Calu3 (cell line): ENCODE measurements at regions not wholly inside any gene's neighbourhood (a gene's known extent, or its start where the extent isn't known, plus 50 kb on each side); places are given as distances from the start of the nearest gene placed in this dataset.

ENCODE experiments used
- BruUV-seq: library from RNA; stranded (reverse); fragments of 400-500 nt; replicated peaks from 2 replicates; lab custom pipeline; 2021; lab: Mats Ljungman, UMichigan
- CTCF ChIA-PET: fragments of 300-600 bp; sonication (Branson Sonifier 250); formaldehyde crosslinking; loops from one replicate; lab custom pipeline; 2022; ENCODE audit warnings: antibody characterized with exemption; lab: Charles Lee
- DNase-seq: peaks from one replicate; pipeline ENCODE4 v3.0.0; 2022
- H3K27ac Mint-ChIP-seq: one replicate; pipeline ENCODE4 v1.8.0; 2022; ENCODE audit warnings: mixed read lengths; ENCODE audit not compliant: unreplicated experiment
- H3K27me3 Mint-ChIP-seq: one replicate; pipeline ENCODE4 v1.8.0; 2022; ENCODE audit warnings: mixed read lengths; ENCODE audit not compliant: unreplicated experiment
- H3K36me3 Mint-ChIP-seq: one replicate; pipeline ENCODE4 v1.8.0; 2022; ENCODE audit warnings: mild to moderate bottlenecking, moderate library complexity, mixed read lengths; ENCODE audit not compliant: insufficient read depth, unreplicated experiment
- H3K4me1 Mint-ChIP-seq: one replicate; pipeline ENCODE4 v1.8.0; 2022; ENCODE audit warnings: mild to moderate bottlenecking, low read depth, mixed read lengths; ENCODE audit not compliant: unreplicated experiment
- H3K4me3 Mint-ChIP-seq: one replicate; pipeline ENCODE4 v1.8.0; 2022; ENCODE audit warnings: mild to moderate bottlenecking, low read depth, moderate library complexity, mixed read lengths; ENCODE audit not compliant: unreplicated experiment
- H3K9me3 Mint-ChIP-seq: one replicate; pipeline ENCODE4 v1.8.0; 2022; ENCODE audit warnings: low read depth, mixed read lengths; ENCODE audit not compliant: unreplicated experiment
- intact Hi-C: fragments of 100-400 bp; cut with micrococcal nuclease; formaldehyde crosslinking; loops from one replicate; pipeline ENCODE4 v1.10.0; 2022; ENCODE audit not compliant: unreplicated experiment
- TF ChIP-seq, protein P1 (sequence below): fragments of 200-600 bp; IDR thresholded peaks from one replicate; pipeline ENCODE4 v1.8.0; 2022; ENCODE audit warnings: antibody characterized with exemption; ENCODE audit not compliant: unreplicated experiment

DNA sequence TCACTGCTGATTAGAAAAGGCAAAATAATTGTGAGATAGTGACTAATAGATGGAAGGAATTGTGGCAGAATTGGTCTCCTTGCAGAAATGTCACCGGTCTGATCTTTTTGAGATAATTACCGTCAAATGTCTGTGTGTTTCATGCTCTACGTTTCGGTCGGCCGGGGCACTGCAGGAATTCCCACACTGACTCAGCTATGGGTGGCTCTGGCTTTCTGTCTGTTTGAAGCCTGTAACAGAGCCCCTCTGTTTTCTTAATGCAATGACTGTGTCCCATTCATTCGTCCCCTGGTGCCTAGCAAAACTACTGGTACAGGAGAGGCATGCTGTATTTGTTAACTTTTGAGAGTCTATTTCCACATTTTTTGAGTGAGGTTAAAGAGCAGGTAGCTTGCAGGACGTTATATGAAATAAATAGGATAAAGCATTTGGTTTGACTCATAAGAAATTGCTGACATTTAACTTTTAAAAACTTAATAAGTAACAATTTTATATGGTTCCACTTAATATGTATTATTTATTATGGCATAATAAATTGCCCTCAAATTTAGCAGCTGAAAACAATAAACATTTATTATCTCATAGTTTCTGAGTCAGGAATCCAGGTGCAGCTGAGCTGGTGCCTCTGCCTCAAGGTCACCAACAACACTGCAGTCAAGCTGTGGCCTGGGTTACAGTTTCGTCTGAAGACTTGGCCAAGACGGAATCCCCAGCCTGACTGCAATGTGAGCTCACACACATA, 53.3 kb upstream of the CTBP2 start:
- DNase-seq, result no peak
- no TSS peak for BruUV-seq
- intact Hi-C loops, result no loop called here
- H3K27ac Mint-ChIP-seq, result no peak overlapping the region
- TF ChIP-seq, protein P1, sequence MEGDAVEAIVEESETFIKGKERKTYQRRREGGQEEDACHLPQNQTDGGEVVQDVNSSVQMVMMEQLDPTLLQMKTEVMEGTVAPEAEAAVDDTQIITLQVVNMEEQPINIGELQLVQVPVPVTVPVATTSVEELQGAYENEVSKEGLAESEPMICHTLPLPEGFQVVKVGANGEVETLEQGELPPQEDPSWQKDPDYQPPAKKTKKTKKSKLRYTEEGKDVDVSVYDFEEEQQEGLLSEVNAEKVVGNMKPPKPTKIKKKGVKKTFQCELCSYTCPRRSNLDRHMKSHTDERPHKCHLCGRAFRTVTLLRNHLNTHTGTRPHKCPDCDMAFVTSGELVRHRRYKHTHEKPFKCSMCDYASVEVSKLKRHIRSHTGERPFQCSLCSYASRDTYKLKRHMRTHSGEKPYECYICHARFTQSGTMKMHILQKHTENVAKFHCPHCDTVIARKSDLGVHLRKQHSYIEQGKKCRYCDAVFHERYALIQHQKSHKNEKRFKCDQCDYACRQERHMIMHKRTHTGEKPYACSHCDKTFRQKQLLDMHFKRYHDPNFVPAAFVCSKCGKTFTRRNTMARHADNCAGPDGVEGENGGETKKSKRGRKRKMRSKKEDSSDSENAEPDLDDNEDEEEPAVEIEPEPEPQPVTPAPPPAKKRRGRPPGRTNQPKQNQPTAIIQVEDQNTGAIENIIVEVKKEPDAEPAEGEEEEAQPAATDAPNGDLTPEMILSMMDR, result no peak
- H3K27me3 Mint-ChIP-seq, result no peaks in the 10 kb centered on the region
- H3K4me3 Mint-ChIP-seq, result no peak overlapping the region
- H3K36me3 Mint-ChIP-seq, result no peaks in the 10 kb centered on the region
- no peaks in the 10 kb centered on the region for H3K9me3 Mint-ChIP-seq
- peaks cover 9% of the 10 kb centered on the region for H3K4me1 Mint-ChIP-seq
- CTCF ChIA-PET, result interaction anchor here (0.8 kb wide), 1 partner anchor 9 kb away, joined by 3 read pairs; no protein-coding TSS in a partner anchor

DNA sequence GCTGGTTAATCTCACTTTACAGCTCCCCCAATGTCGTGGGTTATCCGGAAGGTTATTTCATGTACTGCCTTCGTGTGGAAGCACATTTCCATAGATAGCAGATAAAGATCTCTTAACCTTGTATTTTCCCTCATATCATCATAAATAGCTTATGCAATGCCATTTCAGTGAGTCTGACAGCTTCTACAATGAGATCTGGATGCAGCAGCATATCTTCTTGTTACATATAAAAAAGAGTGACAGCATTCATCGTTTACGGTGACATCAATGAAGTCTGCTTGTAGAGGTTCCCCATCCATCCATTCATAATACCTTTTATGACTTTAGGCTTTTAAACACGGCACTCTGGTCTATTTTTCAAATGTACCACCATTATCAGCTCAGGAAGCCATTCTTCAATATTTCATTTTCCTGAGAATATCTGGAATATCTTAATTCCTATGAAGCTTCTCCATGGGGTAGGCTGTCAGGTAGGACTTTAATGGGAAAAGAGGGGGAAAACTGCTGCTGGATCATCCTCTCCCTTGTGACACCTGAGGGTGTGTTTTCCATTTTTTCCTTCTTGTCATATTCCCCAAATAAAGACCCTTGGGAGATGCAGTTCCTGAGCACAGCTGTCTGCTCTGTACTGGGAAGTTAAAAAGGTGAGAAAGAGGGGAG, 51.9 kb upstream of the CTBP2 start:
- CTCF ChIA-PET, result no interaction called here
- Mint-ChIP-seq H3K27ac (no peak overlapping the region), H3K4me3 (no peak overlapping the region), H3K4me1 (no peaks in the 10 kb centered on the region), H3K36me3 (no peaks in the 10 kb centered on the region), H3K27me3 (no peaks in the 10 kb centered on the region), H3K9me3 (no peaks in the 10 kb centered on the region)
- intact Hi-C loops, result no loop called here
- TF ChIP-seq, protein P1, result no peak
- DNase-seq, result no peak
- no TSS peak for BruUV-seq
